ENCODE measurements at regions not wholly inside any gene's neighbourhood (a gene's known extent, or its start where the extent isn't known, plus 50 kb on each side); places are given as distances from the start of the nearest gene placed in this dataset.

DNA sequence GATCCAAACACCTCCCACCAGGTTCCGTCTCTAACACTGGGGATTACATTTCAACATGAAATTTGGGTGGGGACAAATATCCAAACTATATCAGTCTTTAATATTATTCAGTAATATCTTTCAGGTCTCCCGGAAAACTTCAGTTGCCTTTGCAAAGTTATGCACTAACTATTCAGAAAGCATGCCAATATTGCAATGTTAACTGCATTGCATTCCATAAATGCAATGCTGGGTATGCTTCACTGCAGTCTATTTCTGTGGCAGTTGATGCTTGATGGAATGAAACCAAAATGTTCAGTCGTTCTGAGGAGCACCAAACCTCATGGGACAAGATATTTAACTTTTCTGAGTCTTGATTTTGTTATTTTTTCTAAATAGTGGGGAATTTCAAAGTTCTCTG is 147.5 kb downstream of the SLC16A9 start:
- Histone ChIP-seq H3K27me3 (no peaks in the 10 kb centered on the region), H3K4me3 (no peak overlapping the region), H3K36me3 (no peaks in the 10 kb centered on the region), H3K9me3 (no peaks in the 10 kb centered on the region), H3K27ac (no peak overlapping the region), H3K4me1 (no peaks in the 10 kb centered on the region)
- TF ChIP-seq, protein P1, sequence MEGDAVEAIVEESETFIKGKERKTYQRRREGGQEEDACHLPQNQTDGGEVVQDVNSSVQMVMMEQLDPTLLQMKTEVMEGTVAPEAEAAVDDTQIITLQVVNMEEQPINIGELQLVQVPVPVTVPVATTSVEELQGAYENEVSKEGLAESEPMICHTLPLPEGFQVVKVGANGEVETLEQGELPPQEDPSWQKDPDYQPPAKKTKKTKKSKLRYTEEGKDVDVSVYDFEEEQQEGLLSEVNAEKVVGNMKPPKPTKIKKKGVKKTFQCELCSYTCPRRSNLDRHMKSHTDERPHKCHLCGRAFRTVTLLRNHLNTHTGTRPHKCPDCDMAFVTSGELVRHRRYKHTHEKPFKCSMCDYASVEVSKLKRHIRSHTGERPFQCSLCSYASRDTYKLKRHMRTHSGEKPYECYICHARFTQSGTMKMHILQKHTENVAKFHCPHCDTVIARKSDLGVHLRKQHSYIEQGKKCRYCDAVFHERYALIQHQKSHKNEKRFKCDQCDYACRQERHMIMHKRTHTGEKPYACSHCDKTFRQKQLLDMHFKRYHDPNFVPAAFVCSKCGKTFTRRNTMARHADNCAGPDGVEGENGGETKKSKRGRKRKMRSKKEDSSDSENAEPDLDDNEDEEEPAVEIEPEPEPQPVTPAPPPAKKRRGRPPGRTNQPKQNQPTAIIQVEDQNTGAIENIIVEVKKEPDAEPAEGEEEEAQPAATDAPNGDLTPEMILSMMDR (IDR thresholded peaks at IDR 0.05), result no peak
- ATAC-seq, result no peak
- intact Hi-C loops (cut with DNase I), result no loop called here
- no peak for DNase-seq

DNA sequence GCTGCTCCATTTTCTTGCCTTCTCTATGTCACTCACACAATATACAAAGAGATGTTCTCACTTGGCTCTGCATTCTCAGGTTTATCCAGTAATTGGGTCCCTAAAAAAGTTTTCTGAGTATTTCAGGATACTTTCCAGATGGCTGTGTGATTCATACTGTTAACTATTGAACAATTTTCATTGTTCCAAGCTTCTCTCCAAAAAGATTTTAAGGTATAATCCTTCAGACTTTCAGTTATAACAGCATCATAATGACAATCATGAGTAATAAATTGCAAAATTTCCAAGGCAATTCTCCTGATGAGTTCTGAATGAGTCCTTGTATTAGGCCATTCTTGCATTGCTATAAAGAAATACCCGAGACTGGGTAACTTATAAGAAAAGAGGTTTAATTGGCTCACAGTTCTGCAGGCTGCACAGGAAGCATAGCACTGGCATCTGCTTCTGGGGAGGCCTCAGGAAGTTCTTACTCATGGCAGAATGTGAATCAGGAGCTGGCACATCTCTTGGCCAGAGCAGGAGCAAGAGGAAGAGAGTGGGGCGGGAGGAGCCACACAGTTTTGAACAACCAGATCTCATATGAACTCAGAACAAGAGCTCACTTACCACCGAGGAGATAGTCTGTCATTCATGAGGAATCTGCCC is 148.1 kb downstream of the SLC16A9 start:
- TF ChIP-seq, protein P1 (IDR thresholded peaks at IDR 0.05), result no peak
- Histone ChIP-seq H3K36me3 (no peaks in the 10 kb centered on the region), H3K9me3 (no peaks in the 10 kb centered on the region), H3K4me1 (no peaks in the 10 kb centered on the region), H3K4me3 (no peak overlapping the region), H3K27ac (no peak overlapping the region), H3K27me3 (no peaks in the 10 kb centered on the region)
- DNase-seq, result no peak
- intact Hi-C loops (cut with DNase I), result no loop called here
- no peak for ATAC-seq

- intact Hi-C loops (cut with DNase I), result no loop called here
- Histone ChIP-seq H3K4me3 (no peak overlapping the region), H3K27ac (no peak overlapping the region), H3K9me3 (no peaks in the 10 kb centered on the region), H3K27me3 (no peaks in the 10 kb centered on the region), H3K4me1 (no peaks in the 10 kb centered on the region), H3K36me3 (no peaks in the 10 kb centered on the region)
- no peak for DNase-seq
- no peak for ATAC-seq
- TF ChIP-seq, protein P1 (IDR thresholded peaks at IDR 0.05), result no peak
Observed at GRCh38 chr10:59560990-59561389, 148.7 kb downstream of the SLC16A9 start.

- Histone ChIP-seq H3K4me1 (no peaks in the 10 kb centered on the region), H3K27me3 (no peaks in the 10 kb centered on the region), H3K4me3 (no peak overlapping the region), H3K9me3 (no peaks in the 10 kb centered on the region), H3K36me3 (no peaks in the 10 kb centered on the region), H3K27ac (no peak overlapping the region)
- TF ChIP-seq, protein P1 (IDR thresholded peaks at IDR 0.05), result no peak
- intact Hi-C loops (cut with DNase I), result no loop called here
- ATAC-seq (no peak), DNase-seq (no peak)
Observed at GRCh38 chr10:59560161-59560560, 149.5 kb downstream of the SLC16A9 start.

- TF ChIP-seq, protein P1 (IDR thresholded peaks at IDR 0.05), result no peak
- Histone ChIP-seq H3K36me3 (no peaks in the 10 kb centered on the region), H3K27ac (no peak overlapping the region), H3K4me1 (no peaks in the 10 kb centered on the region), H3K27me3 (no peaks in the 10 kb centered on the region), H3K4me3 (no peak overlapping the region), H3K9me3 (no peaks in the 10 kb centered on the region)
- DNase-seq (no peak), ATAC-seq (no peak)
- intact Hi-C loops (cut with DNase I), result no loop called here
Observed at GRCh38 chr10:59558066-59558465, 151.6 kb downstream of the SLC16A9 start.

GRCh38 chr10:59557642-59558041 is 152.0 kb downstream of the SLC16A9 start:
- no peak for DNase-seq
- no peak overlapping the region for H3K4me3 ChIP-seq
- intact Hi-C loops (cut with DNase I), result no loop called here
- TF ChIP-seq, protein P1 (IDR thresholded peaks at IDR 0.05), result no peak
- ATAC-seq, result no peak
- no peaks in the 10 kb centered on the region for H3K4me1 ChIP-seq
- no peaks in the 10 kb centered on the region for H3K9me3 ChIP-seq
- H3K27me3 ChIP-seq, result no peaks in the 10 kb centered on the region
- H3K36me3 ChIP-seq, result no peaks in the 10 kb centered on the region
- H3K27ac ChIP-seq, result no peak overlapping the region

All from upper lobe of right lung (tissue), 1 donor.